ENCODE measurements at regions not wholly inside any gene's neighbourhood (a gene's known extent, or its start where the extent isn't known, plus 50 kb on each side); places are given as distances from the start of the nearest gene placed in this dataset.
"Not testable (repeated sequence)": the region's sequence is repeated elsewhere in the genome, so short reads cannot be mapped to it uniquely, and the experiment has no call there.

- H3K27me3 ChIP-seq = no peaks in the 10 kb centered on the region
- H3K4me3 ChIP-seq = no peak overlapping the region
- H3K27ac ChIP-seq = no peak overlapping the region
- no peak for DNase-seq
- intact Hi-C loops (cut with DNase I; ENCODE audit: low total_unique reads) = no loop called here
- no peaks in the 10 kb centered on the region for H3K9me3 ChIP-seq
- no peaks in the 10 kb centered on the region for H3K4me1 ChIP-seq
- no peaks in the 10 kb centered on the region for H3K36me3 ChIP-seq
- no peak for TF ChIP-seq CTCF (IDR thresholded peaks at IDR 0.05)
Measured at GRCh38 chr11:87803748-87804147, 371.5 kb downstream of the RAB38 start.

- intact Hi-C loops (cut with DNase I; ENCODE audit: low total_unique reads); DNase-seq; H3K4me3 ChIP-seq; H3K27me3 ChIP-seq; H3K27ac ChIP-seq; H3K36me3 ChIP-seq; H3K9me3 ChIP-seq; H3K4me1 ChIP-seq: not testable (repeated sequence)
Measured at GRCh38 chr11:87784862-87785261, 390.4 kb downstream of the RAB38 start.

GRCh38 chr11:87780068-87780413, 395.2 kb downstream of the RAB38 start:
- H3K4me3 ChIP-seq = no peak overlapping the region
- H3K27ac ChIP-seq = no peak overlapping the region
- no peaks in the 10 kb centered on the region for H3K36me3 ChIP-seq
- no peaks in the 10 kb centered on the region for H3K9me3 ChIP-seq
- no peak for TF ChIP-seq CTCF (IDR thresholded peaks at IDR 0.05)
- no peaks in the 10 kb centered on the region for H3K27me3 ChIP-seq
- no peaks in the 10 kb centered on the region for H3K4me1 ChIP-seq
- no peak for DNase-seq
- intact Hi-C loops (cut with DNase I; ENCODE audit: low total_unique reads) = no loop called here

- Histone ChIP-seq H3K9me3 (no peaks in the 10 kb centered on the region), H3K4me1 (no peaks in the 10 kb centered on the region), H3K36me3 (no peaks in the 10 kb centered on the region), H3K4me3 (no peak overlapping the region), H3K27me3 (no peaks in the 10 kb centered on the region), H3K27ac (no peak overlapping the region)
- TF ChIP-seq CTCF (IDR thresholded peaks at IDR 0.05) = no peak
- intact Hi-C loops (cut with DNase I; ENCODE audit: low total_unique reads) = no loop called here
- no peak for DNase-seq
Measured at GRCh38 chr11:87779276-87780067, 395.8 kb downstream of the RAB38 start.

GRCh38 chr11:87778357-87778756, 396.9 kb downstream of the RAB38 start:
- Histone ChIP-seq H3K4me3 (no peak overlapping the region), H3K4me1 (no peaks in the 10 kb centered on the region), H3K27ac (no peak overlapping the region), H3K27me3 (no peaks in the 10 kb centered on the region), H3K36me3 (no peaks in the 10 kb centered on the region), H3K9me3 (no peaks in the 10 kb centered on the region)
- intact Hi-C loops (cut with DNase I; ENCODE audit: low total_unique reads) = no loop called here
- no peak for TF ChIP-seq CTCF (IDR thresholded peaks at IDR 0.05)
- no peak for DNase-seq

GRCh38 chr11:87775036-87775435, 400.2 kb downstream of the RAB38 start:
- no peaks in the 10 kb centered on the region for H3K36me3 ChIP-seq
- no peak overlapping the region for H3K4me3 ChIP-seq
- intact Hi-C loops (cut with DNase I; ENCODE audit: low total_unique reads) = no loop called here
- no peak for TF ChIP-seq CTCF (IDR thresholded peaks at IDR 0.05)
- DNase-seq = no peak
- no peaks in the 10 kb centered on the region for H3K27me3 ChIP-seq
- no peaks in the 10 kb centered on the region for H3K9me3 ChIP-seq
- H3K27ac ChIP-seq = no peak overlapping the region
- no peaks in the 10 kb centered on the region for H3K4me1 ChIP-seq

Measured in tibial artery (tissue), 4 donors.